Lower leg skin (tissue), 4 donors: ENCODE measurements at regions not wholly inside any gene's neighbourhood (a gene's known extent, or its start where the extent isn't known, plus 50 kb on each side); places are given as distances from the start of the nearest gene placed in this dataset.

Experiments
- DNase-seq, 2 donors: peaks; one replicate each; pipeline ENCODE4 v3.0.0-alpha.2; 2019; ENCODE audit warnings: low spot score in 2 of 2
- H3K4me3 ChIP-seq: fragments of 200-600 bp; sonication (generic); 2 replicates; pipeline ENCODE4 v1.5.1; 2017; ENCODE audit warnings: mild to moderate bottlenecking, low read depth; ENCODE audit not compliant: poor library complexity, severe bottlenecking
- POLR2A ChIP-seq, 2 donors: fragments of 450-650 bp; IDR thresholded peaks; one replicate each; pipeline ENCODE4 v1.6.1; 2016 to 2017; ENCODE audit warnings: antibody characterized with exemption in 2 of 2, mild to moderate bottlenecking in 1 of 2, moderate library complexity in 1 of 2
- WGBS, 2 donors: methylation state at CpG; one replicate each; pipeline ENCODE4 v1.1.5; 2018; 5-methylcytosine and 5-hydroxymethylcytosine counted together
- intact Hi-C: fragments of 100-400 bp; cut with DNase I; formaldehyde crosslinking; loops from one replicate; pipeline ENCODE4 v1.15.0; 2023; ENCODE audit warnings: low total_unique reads
- TF ChIP-seq, protein P1 (sequence below), 3 donors: fragments of 450-650 bp; IDR thresholded peaks; one replicate each; pipeline ENCODE4 v1.5.1; 2016; ENCODE audit warnings: antibody characterized with exemption in 3 of 3, mild to moderate bottlenecking in 3 of 3, moderate library complexity in 2 of 3

DNA sequence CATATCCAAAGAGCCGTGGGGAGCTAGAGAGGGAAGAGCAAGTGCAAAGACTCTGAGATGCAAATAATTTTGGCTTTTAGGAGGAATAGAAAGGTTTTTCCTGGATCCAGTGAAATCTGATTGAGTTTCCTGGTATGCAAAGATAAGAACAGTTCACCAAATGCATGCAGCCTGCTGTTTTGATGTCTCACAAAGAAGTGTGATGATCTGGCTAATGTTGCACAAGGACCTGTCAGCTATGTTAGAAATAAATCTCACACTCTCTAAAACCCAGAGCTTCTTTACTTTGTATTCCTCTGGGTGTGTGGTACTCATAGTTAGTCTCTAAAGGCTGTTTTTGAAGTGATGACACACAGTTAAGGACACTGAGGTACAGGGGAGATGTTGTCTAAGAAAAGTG, 321.4 kb downstream of the AACS start:
- H3K4me3 ChIP-seq = no peak overlapping the region
- intact Hi-C loops = no loop called here
- DNase-seq = no peak
- TF ChIP-seq, protein P1, sequence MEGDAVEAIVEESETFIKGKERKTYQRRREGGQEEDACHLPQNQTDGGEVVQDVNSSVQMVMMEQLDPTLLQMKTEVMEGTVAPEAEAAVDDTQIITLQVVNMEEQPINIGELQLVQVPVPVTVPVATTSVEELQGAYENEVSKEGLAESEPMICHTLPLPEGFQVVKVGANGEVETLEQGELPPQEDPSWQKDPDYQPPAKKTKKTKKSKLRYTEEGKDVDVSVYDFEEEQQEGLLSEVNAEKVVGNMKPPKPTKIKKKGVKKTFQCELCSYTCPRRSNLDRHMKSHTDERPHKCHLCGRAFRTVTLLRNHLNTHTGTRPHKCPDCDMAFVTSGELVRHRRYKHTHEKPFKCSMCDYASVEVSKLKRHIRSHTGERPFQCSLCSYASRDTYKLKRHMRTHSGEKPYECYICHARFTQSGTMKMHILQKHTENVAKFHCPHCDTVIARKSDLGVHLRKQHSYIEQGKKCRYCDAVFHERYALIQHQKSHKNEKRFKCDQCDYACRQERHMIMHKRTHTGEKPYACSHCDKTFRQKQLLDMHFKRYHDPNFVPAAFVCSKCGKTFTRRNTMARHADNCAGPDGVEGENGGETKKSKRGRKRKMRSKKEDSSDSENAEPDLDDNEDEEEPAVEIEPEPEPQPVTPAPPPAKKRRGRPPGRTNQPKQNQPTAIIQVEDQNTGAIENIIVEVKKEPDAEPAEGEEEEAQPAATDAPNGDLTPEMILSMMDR (IDR thresholded peaks at IDR 0.05) = no peak
- TF ChIP-seq POLR2A (IDR thresholded peaks at IDR 0.05) = no peak
- WGBS, 2 donors = 65 to 89% methylated on average over 1 of the region's 1 CpG

- no peak for DNase-seq
- no peak overlapping the region for H3K4me3 ChIP-seq
- intact Hi-C loops = no loop called here
- TF ChIP-seq, protein P1 (IDR thresholded peaks at IDR 0.05) = no peak
- no peak for TF ChIP-seq POLR2A (IDR thresholded peaks at IDR 0.05)
Measured at GRCh38 chr12:125387206-125387605, 322.0 kb downstream of the AACS start.

DNA sequence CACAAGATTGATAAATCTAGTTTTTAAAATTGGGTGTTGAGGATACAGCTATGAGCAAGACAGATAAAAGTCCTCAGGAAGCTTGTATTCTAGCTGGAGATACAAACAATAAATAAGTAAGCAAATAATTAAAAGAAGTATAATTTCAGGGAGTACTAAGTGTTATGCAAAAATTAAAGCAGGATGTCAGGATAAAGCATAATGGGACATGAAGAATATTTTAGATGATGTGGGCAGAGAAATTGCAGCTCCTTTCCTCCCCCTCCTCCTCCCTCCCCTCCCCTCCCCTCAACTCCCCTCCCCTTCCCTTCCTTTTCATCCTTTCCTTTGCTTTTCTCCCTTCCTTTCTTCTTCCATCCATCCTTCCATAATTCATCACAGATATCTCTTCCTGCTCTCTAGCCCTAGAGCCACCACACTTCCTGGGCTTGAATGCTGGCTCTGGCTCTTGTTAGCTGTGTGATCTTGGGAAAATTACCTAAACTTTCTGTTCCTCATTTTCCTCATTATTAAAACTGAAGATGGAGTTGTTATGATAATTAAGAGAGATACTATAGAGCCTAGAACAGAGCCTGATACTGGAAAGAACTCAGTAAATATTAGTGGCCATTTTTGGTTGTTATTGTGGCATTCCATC, 323.9 kb downstream of the AACS start:
- TF ChIP-seq, protein P1 (IDR thresholded peaks at IDR 0.05) = no peak
- no peak for TF ChIP-seq POLR2A (IDR thresholded peaks at IDR 0.05)
- intact Hi-C loops = no loop called here
- no peak for DNase-seq
- H3K4me3 ChIP-seq = no peak overlapping the region

DNA sequence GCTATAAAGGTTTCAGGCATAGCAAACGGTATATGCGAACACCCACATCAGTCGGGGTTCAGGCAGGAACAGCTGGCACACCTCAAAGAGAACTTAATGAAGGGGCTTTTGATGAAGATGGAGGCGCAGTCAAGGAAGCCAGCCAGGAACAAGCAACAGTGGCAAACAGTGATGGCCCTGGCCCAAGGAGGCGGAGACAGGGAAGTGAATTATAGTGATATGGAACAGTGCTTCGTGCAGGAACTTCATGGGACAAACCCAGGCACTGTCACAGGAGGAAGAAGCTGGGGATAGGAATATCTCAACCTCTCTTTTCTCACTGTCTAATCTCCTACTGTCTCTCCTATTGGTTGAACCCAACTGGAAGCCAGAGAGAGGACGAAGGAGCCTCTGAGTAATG, 328.3 kb downstream of the AACS start:
- no peak for DNase-seq
- TF ChIP-seq POLR2A (IDR thresholded peaks at IDR 0.05) = no peak
- intact Hi-C loops = no loop called here
- WGBS, 2 donors = 59 to 65% methylated on average over 7 of the region's 7 CpGs
- H3K4me3 ChIP-seq = no peak overlapping the region

DNA sequence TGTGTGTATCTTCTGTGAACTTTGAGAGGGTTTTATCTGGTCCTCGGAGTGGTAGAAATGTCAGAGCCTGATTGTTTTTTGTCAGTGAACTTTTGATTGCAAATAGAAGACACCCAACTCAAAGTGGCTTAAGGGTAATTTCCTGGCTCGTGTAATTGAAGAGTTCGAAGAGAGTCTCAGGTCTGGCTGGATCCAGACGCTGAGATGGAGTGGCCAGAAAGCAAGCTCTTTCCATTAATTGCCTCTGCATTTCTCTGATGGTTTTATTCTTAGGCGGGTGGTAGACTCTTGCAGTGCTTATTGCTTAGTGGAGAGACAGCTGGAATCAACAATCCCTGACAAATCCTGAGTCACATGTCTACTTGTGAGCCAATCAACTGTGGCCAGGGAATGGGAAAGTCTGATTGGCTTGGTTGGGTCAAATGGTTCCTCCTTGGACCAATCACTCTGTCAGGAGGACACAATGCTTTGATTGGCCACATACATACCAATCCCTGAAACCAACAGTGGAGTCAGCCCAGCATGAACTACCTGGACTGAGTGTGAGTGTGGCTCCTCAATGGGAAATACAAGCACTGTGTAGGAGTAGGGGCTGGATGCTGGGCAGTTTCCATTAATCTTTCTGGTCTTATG, 330.5 kb downstream of the AACS start:
- DNase-seq = no peak
- 63 to 64% methylated on average over 5 of the region's 5 CpGs for WGBS, 2 donors
- intact Hi-C loops = no loop called here
- H3K4me3 ChIP-seq = no peak overlapping the region
- no peak for TF ChIP-seq POLR2A (IDR thresholded peaks at IDR 0.05)
- TF ChIP-seq, protein P1 (IDR thresholded peaks at IDR 0.05) = no peak

- DNase-seq = no peak
- WGBS, 2 donors = 83 to 86% methylated on average over 3 of the region's 3 CpGs
- H3K4me3 ChIP-seq = no peak overlapping the region
- no peak for TF ChIP-seq POLR2A (IDR thresholded peaks at IDR 0.05)
- TF ChIP-seq, protein P1 (IDR thresholded peaks at IDR 0.05) = no peak
- intact Hi-C loops = no loop called here
Measured at GRCh38 chr12:125399489-125399888, 334.3 kb downstream of the AACS start.
